Keratinocyte (primary cell): ENCODE measurements at regions not wholly inside any gene's neighbourhood (a gene's known extent, or its start where the extent isn't known, plus 50 kb on each side); places are given as distances from the start of the nearest gene placed in this dataset.

Source experiments
- CTCF ChIP-seq, 3 experiments: IDR thresholded peaks in 1 of 3; conservative IDR thresholded peaks in 1 of 3; optimal IDR thresholded peaks in 1 of 3; 2 replicates in 2 of 3; 3 replicates in 1 of 3; pipeline versions ENCODE3 to v1.5.1; 2011; ENCODE audit warnings: low read length in 3 of 3, mild to moderate bottlenecking in 3 of 3, moderate library complexity in 2 of 3, control low read depth in 1 of 3, inconsistent platforms in 1 of 3; ENCODE audit not compliant: insufficient read depth in 2 of 3; ENCODE audit errors: extremely low read depth in 1 of 3
- EZH2 ChIP-seq: IDR thresholded peaks from one replicate; pipeline ENCODE4 v1.6.1; 2012; ENCODE audit warnings: inconsistent platforms, mild to moderate bottlenecking, low read length, moderate library complexity

GRCh38 chr14:98393527-98393926, 878.5 kb downstream of the BCL11B start:
- TF ChIP-seq EZH2 (no peak), CTCF (optimal IDR thresholded peaks at IDR 0.05 in 1 of 3, IDR thresholded peaks at IDR 0.05 in 1 of 3, conservative IDR thresholded peaks at IDR 0.05 in 1 of 3; ENCODE audit: extremely low read depth in 1 of 3, insufficient read depth in 2 of 3, low read length in 3 of 3) (no peak)
